Calu3 (cell line): ENCODE measurements at regions not wholly inside any gene's neighbourhood (a gene's known extent, or its start where the extent isn't known, plus 50 kb on each side); places are given as distances from the start of the nearest gene placed in this dataset.

Source experiments
- BruUV-seq: library from RNA; stranded (reverse); fragments of 400-500 nt; replicated peaks from 2 replicates; lab custom pipeline; 2021; lab: Mats Ljungman, UMichigan
- CTCF ChIA-PET: fragments of 300-600 bp; sonication (Branson Sonifier 250); formaldehyde crosslinking; loops from one replicate; lab custom pipeline; 2022; ENCODE audit warnings: antibody characterized with exemption; lab: Charles Lee
- DNase-seq: peaks from one replicate; pipeline ENCODE4 v3.0.0; 2022
- H3K27ac Mint-ChIP-seq: one replicate; pipeline ENCODE4 v1.8.0; 2022; ENCODE audit warnings: mixed read lengths; ENCODE audit not compliant: unreplicated experiment
- H3K27me3 Mint-ChIP-seq: one replicate; pipeline ENCODE4 v1.8.0; 2022; ENCODE audit warnings: mixed read lengths; ENCODE audit not compliant: unreplicated experiment
- H3K36me3 Mint-ChIP-seq: one replicate; pipeline ENCODE4 v1.8.0; 2022; ENCODE audit warnings: mild to moderate bottlenecking, moderate library complexity, mixed read lengths; ENCODE audit not compliant: insufficient read depth, unreplicated experiment
- H3K4me1 Mint-ChIP-seq: one replicate; pipeline ENCODE4 v1.8.0; 2022; ENCODE audit warnings: mild to moderate bottlenecking, low read depth, mixed read lengths; ENCODE audit not compliant: unreplicated experiment
- H3K4me3 Mint-ChIP-seq: one replicate; pipeline ENCODE4 v1.8.0; 2022; ENCODE audit warnings: mild to moderate bottlenecking, low read depth, moderate library complexity, mixed read lengths; ENCODE audit not compliant: unreplicated experiment
- H3K9me3 Mint-ChIP-seq: one replicate; pipeline ENCODE4 v1.8.0; 2022; ENCODE audit warnings: low read depth, mixed read lengths; ENCODE audit not compliant: unreplicated experiment
- intact Hi-C: fragments of 100-400 bp; cut with micrococcal nuclease; formaldehyde crosslinking; loops from one replicate; pipeline ENCODE4 v1.10.0; 2022; ENCODE audit not compliant: unreplicated experiment
- TF ChIP-seq, protein P1 (sequence below): fragments of 200-600 bp; IDR thresholded peaks from one replicate; pipeline ENCODE4 v1.8.0; 2022; ENCODE audit warnings: antibody characterized with exemption; ENCODE audit not compliant: unreplicated experiment

DNA sequence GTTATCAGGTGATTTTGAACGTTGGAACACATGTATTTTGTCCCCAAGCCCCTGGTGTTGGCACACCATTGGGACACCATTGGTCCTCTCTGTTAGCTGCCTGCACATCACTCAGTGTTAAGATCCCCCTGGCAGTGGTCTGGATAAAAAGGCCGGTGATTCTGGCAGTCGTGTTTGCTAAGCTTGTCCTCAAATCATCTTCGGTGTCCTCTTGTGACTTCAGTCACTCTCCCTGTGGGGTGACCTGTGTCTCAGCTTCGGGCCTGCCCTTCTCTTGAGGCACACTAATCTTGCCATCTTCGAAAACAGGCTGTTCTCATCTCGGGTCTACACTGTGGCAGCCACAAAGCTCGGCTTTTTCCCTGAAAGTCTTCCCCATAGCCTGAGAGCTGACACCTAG, 127.1 kb downstream of the ZIC5 start:
- CTCF ChIA-PET, result no interaction called here
- H3K36me3 Mint-ChIP-seq, result no peaks in the 10 kb centered on the region
- DNase-seq, result no peak
- intact Hi-C loops, result no loop called here
- H3K4me1 Mint-ChIP-seq, result no peaks in the 10 kb centered on the region
- peaks cover 13% of the 10 kb centered on the region for H3K27me3 Mint-ChIP-seq
- no TSS peak for BruUV-seq
- TF ChIP-seq, protein P1, sequence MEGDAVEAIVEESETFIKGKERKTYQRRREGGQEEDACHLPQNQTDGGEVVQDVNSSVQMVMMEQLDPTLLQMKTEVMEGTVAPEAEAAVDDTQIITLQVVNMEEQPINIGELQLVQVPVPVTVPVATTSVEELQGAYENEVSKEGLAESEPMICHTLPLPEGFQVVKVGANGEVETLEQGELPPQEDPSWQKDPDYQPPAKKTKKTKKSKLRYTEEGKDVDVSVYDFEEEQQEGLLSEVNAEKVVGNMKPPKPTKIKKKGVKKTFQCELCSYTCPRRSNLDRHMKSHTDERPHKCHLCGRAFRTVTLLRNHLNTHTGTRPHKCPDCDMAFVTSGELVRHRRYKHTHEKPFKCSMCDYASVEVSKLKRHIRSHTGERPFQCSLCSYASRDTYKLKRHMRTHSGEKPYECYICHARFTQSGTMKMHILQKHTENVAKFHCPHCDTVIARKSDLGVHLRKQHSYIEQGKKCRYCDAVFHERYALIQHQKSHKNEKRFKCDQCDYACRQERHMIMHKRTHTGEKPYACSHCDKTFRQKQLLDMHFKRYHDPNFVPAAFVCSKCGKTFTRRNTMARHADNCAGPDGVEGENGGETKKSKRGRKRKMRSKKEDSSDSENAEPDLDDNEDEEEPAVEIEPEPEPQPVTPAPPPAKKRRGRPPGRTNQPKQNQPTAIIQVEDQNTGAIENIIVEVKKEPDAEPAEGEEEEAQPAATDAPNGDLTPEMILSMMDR, result no peak
- no peaks in the 10 kb centered on the region for H3K9me3 Mint-ChIP-seq
- H3K4me3 Mint-ChIP-seq, result no peak overlapping the region
- H3K27ac Mint-ChIP-seq, result no peak overlapping the region

DNA sequence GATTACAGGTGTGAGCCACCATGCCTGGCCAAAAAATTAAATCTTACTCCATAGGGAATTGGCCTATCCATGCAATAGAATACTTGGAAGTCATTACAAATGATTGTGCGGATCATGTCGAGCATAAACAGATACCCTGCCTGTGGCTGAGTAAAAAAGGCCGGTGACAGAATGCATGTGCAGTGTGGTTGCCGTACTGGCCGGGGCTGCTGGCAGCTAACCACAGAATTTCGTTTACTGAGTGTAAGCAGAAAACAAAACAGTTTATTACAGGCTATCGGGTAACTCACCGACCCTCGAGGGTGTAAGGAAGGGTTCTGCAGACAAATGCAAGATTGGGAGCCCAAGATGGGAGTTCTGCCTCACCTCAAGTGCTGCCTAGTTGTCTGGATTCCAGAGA, 127.7 kb downstream of the ZIC5 start:
- H3K36me3 Mint-ChIP-seq, result no peaks in the 10 kb centered on the region
- no peak overlapping the region for H3K4me3 Mint-ChIP-seq
- peaks cover 13% of the 10 kb centered on the region for H3K27me3 Mint-ChIP-seq
- TF ChIP-seq, protein P1, result no peak
- no peaks in the 10 kb centered on the region for H3K4me1 Mint-ChIP-seq
- H3K27ac Mint-ChIP-seq, result no peak overlapping the region
- CTCF ChIA-PET, result no interaction called here
- intact Hi-C loops, result no loop called here
- no peaks in the 10 kb centered on the region for H3K9me3 Mint-ChIP-seq
- no peak for DNase-seq
- BruUV-seq, result no TSS peak

DNA sequence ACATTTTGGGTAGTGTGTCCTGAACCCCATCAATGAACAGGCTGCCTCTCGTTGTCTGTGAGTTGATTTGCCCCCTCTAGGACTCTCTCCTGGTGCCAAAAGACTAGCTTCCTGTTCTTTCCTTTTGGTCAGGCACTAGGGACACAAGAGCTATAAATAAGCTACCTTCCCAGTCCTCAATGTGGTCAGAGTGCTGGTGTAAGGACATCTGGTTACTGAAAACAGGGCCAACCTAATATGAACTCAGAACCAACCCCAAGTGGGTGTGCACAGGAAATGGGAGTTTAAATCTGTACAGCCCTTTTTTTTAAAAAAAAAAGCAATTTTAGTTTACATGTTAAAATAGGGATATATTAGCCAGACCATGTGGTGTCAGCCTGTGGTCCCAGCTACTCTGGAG, 129.2 kb downstream of the ZIC5 start:
- no TSS peak for BruUV-seq
- TF ChIP-seq, protein P1, result no peak
- no peak overlapping the region for H3K4me3 Mint-ChIP-seq
- H3K27ac Mint-ChIP-seq, result no peak overlapping the region
- no peaks in the 10 kb centered on the region for H3K36me3 Mint-ChIP-seq
- peaks cover under 1% of the 10 kb centered on the region for H3K27me3 Mint-ChIP-seq
- no peaks in the 10 kb centered on the region for H3K4me1 Mint-ChIP-seq
- intact Hi-C loops, result no loop called here
- H3K9me3 Mint-ChIP-seq, result no peaks in the 10 kb centered on the region
- DNase-seq, result no peak
- CTCF ChIA-PET, result no interaction called here

DNA sequence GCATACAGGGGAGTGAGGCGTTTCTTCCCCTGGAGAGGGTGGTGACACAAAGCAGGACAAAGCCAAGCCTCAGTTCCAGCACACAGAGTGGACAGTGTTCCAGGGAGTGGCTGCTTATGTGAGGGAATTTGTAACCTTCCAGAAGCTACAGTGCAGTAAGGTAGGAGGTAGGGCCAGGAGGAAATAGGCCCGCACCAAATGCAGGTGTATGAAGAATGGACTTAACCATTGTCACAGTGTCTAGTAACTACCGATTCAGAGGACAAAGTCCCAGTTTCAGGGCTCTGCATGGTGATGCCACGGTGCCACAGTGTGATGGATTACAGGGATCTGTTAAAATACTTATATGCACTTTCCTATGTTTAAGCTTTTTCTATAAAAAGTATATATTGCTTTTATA, 135.3 kb downstream of the ZIC5 start:
- Mint-ChIP-seq H3K4me3 (no peak overlapping the region), H3K4me1 (no peaks in the 10 kb centered on the region), H3K27me3 (peaks cover 1% of the 10 kb centered on the region), H3K36me3 (no peaks in the 10 kb centered on the region), H3K9me3 (no peaks in the 10 kb centered on the region), H3K27ac (no peak overlapping the region)
- DNase-seq, result no peak
- CTCF ChIA-PET, result no interaction called here
- intact Hi-C loops, result no loop called here
- TF ChIP-seq, protein P1, result no peak
- no TSS peak for BruUV-seq
